Urinary bladder (tissue), 3 donors: ENCODE measurements at regions not wholly inside any gene's neighbourhood (a gene's known extent, or its start where the extent isn't known, plus 50 kb on each side); places are given as distances from the start of the nearest gene placed in this dataset.

Experiments used
- DNase-seq: peaks from one replicate; pipeline ENCODE4 v3.0.0-alpha.2; 2015; ENCODE audit errors: extremely low spot score
- H3K27ac ChIP-seq: one replicate; pipeline ENCODE4 v1.5.1; 2013; ENCODE audit warnings: low read depth, mild to moderate bottlenecking, moderate library complexity
- H3K36me3 ChIP-seq: one replicate; pipeline ENCODE4 v1.6.1; 2013; ENCODE audit warnings: mild to moderate bottlenecking, moderate library complexity; ENCODE audit not compliant: insufficient read depth
- H3K4me1 ChIP-seq: one replicate; pipeline ENCODE4 v1.6.1; 2013; ENCODE audit warnings: mild to moderate bottlenecking, moderate library complexity; ENCODE audit not compliant: insufficient read depth
- H3K4me3 ChIP-seq: one replicate; pipeline ENCODE4 v1.5.1; 2013; ENCODE audit warnings: low read depth, low read length
- WGBS: extraction: QIAGEN DNeasy Blood & Tissue Kit; methylation state at CpG from one replicate; pipeline ENCODE4 v1.1.7; 2013; 5-methylcytosine and 5-hydroxymethylcytosine counted together
- donor health status: healthy with polysubstance abuse.
- donor health status: healthy.

DNA sequence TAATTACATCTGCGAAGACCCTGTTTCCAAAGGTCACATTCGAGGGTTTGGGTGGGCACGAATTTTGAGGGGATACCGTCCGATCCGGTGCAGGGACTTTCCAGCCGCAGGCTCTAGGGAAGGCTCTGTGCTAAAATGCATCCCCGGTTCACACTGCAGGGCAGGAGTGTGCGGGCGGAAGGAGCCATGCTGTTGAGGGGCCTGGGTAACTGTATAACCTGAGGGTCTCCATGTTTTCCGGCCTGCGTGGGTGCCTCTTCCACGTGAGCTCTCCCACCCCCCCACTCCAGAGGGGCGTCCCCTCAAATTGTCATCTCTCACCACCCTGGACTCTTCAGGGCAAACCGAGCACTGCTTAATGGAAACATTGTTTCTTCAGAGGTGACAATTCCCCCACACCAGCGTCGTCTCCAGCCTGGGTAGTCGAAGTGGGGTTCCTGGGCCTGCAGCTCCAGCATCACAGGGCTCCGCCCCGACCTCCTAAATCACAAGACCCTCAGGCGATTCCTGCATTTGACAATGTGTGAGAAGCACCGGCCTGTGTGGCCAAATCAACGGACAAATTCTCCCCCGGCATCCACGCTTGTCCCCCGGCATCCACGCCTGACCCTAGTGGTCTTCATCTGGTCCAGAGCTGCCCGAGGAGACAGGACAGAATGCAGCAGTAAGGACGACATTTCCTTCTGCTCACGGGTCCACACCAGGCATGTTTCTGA is 51.2 kb downstream of the FOXL3 start:
- H3K4me3 ChIP-seq, result no peak overlapping the region
- H3K4me1 ChIP-seq, result no peaks in the 10 kb centered on the region
- H3K27ac ChIP-seq, result no peak overlapping the region
- no peak for DNase-seq
- WGBS, result 86% methylated on average over 30 of the region's 30 CpGs
- no peaks in the 10 kb centered on the region for H3K36me3 ChIP-seq

- H3K27ac ChIP-seq, result no peak overlapping the region
- WGBS, result 81% methylated on average over 27 of the region's 27 CpGs
- H3K36me3 ChIP-seq, result no peaks in the 10 kb centered on the region
- H3K4me3 ChIP-seq, result no peak overlapping the region
- no peak for DNase-seq
- no peaks in the 10 kb centered on the region for H3K4me1 ChIP-seq
Measured at GRCh38 chr7:341841-342638, 52.1 kb downstream of the FOXL3 start.

DNA sequence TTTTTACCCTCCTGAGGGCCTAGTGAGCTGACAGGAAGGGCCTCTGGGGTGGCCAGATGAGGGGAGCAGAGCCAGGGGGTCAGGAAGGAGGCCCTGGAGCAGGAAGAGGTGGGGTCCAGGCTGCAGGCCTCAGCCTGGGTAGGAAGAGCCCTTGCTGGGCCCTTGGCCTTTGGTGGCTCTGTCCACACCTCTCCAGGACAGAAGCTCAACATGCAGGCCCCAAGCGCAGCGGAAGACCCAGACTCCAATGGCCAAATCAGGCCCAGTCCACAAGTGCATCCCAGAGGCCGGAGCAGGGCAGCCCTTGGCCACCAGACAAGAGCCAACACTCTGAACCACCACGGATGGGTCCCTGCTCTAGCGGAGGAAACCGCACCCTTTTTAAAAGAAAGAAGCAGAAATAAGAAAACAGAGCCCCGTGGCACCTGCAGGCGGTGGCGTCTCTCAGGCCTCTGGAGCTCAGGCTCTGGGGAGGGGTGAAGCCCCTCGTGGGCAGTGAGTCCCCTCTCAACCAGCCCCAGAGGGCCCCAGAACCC is 52.8 kb downstream of the FOXL3 start:
- Histone ChIP-seq H3K36me3 (no peaks in the 10 kb centered on the region), H3K4me1 (no peaks in the 10 kb centered on the region), H3K27ac (no peak overlapping the region), H3K4me3 (no peak overlapping the region)
- 88% methylated on average over 10 of the region's 10 CpGs for WGBS
- DNase-seq, result no peak

GRCh38 chr7:343227-343822 is 53.4 kb downstream of the FOXL3 start:
- DNase-seq, result no peak
- Histone ChIP-seq H3K4me3 (no peak overlapping the region), H3K36me3 (no peaks in the 10 kb centered on the region), H3K27ac (no peak overlapping the region), H3K4me1 (no peaks in the 10 kb centered on the region)
- 67% methylated on average over 33 of the region's 33 CpGs for WGBS

- DNase-seq, result no peak
- Histone ChIP-seq H3K4me3 (no peak overlapping the region), H3K27ac (no peak overlapping the region), H3K36me3 (no peaks in the 10 kb centered on the region), H3K4me1 (no peaks in the 10 kb centered on the region)
- 90% methylated on average over 25 of the region's 25 CpGs for WGBS
Measured at GRCh38 chr7:343864-344607, 54.1 kb downstream of the FOXL3 start.

GRCh38 chr7:344608-344994 is 54.6 kb downstream of the FOXL3 start:
- 91% methylated on average over 15 of the region's 15 CpGs for WGBS
- Histone ChIP-seq H3K36me3 (no peaks in the 10 kb centered on the region), H3K4me3 (no peak overlapping the region), H3K4me1 (no peaks in the 10 kb centered on the region), H3K27ac (no peak overlapping the region)
- DNase-seq, result no peak

DNA sequence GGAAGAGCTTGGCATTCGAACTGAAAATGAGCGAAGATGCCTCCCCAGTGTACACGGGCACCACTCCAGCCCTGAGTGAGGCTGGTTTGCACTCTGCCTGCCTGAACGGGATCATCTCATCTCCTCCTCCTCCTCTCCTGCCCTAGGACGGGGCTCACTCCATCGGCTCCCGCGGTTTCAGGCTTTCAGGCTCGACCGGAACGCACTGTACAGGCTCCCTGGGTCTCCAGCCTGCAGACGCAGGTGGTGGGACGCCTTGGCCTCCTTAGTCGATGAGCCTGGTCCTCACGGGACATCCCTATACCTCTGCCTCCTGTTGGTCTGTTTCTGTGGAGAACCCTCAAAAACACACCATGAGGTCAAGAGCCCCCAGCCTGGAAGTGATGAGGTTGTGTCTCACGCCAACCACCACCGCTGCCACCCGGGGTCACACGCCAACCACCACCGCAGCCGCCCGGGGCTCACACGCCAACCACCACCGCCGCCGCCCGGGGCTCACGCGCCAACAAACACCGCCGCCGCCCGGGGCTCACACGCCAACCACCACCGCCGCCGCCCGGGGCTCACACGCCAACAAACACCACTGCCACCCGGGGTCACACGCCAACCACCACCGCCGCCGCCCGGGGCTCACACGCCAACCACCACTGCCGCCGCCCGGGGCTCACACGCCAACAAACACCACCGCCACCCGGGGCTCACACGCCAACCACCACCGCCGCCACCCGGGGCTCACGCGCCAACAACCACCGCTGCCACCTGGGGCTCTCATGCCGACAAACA is 56.3 kb downstream of the FOXL3 start:
- WGBS, result 92% methylated on average over 60 of the region's 60 CpGs
- no peaks in the 10 kb centered on the region for H3K36me3 ChIP-seq
- no peak for DNase-seq
- no peaks in the 10 kb centered on the region for H3K4me1 ChIP-seq
- H3K4me3 ChIP-seq, result no peak overlapping the region
- no peak overlapping the region for H3K27ac ChIP-seq

DNA sequence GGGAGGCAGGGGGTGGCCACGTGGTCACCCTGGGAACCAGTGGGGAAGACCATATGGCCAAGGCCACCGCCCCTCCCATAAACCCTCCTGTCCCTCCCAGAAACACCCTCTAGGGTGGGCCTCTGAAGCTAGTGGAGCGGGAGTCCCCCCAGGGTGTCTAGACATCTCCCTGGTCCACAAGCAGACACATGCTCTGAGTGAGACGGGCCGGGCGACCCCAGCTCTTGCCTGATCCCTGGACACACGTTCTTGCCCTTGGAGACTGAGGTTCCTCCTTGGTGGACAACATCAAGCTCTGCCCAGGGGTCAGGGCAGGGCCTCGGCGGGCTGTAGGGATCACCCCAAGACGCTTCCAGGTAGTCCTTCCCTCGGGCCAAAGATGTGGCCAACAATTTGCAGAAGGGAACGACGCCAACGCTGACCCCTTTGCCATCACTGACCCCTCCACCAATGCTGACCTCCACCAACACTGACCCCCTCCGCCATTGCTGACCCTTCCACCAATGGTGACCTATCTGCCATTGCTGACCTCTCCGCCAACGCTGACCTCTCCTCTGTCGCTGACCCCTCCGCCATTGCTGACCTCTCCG is 57.1 kb downstream of the FOXL3 start:
- DNase-seq, result no peak
- WGBS, result 91% methylated on average over 20 of the region's 20 CpGs
- Histone ChIP-seq H3K4me3 (no peak overlapping the region), H3K36me3 (no peaks in the 10 kb centered on the region), H3K27ac (no peak overlapping the region), H3K4me1 (no peaks in the 10 kb centered on the region)

DNA sequence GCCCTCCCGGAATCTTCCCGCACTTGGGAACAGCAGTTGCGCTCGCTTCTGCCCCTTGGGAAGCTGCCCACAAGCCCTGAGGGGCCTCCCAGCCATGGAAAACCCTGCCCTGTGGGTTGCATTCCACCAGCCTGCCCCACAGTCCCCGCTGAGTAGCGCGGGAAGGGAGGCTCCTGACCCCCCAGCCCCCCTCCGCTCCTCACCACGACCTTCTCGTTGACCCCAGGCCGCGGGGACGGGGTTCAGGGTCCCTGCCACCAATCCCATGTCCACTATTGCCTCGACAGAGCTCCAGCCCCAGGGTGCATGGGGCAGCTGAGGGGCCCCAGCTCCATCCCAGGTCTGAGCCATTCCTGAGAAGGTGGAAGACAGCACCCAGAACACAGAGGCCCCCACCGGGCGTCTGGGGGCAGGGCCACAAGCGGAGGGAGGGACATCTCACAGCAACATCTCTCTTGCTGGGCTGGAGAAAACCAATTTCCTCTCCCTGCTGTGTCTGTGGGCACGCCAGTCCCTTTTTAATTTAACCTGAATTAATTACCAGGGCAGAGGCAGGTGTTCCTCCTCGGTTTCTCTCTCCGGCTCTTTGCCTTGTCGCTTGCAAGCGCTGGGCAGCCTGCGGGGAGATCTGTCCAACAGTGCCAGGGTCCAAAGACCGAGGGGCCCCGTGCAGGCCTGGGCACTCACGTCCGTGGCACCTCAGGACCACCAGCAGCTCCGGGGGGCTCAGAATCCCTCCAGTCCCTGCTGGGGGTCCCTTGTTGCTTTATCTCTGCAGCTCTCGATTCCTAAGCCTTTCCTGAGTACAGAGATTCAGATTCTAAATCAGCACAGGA is 57.9 kb downstream of the FOXL3 start:
- WGBS, result 89% methylated on average over 29 of the region's 29 CpGs
- no peaks in the 10 kb centered on the region for H3K4me1 ChIP-seq
- no peak overlapping the region for H3K27ac ChIP-seq
- no peak for DNase-seq
- H3K4me3 ChIP-seq, result no peak overlapping the region
- H3K36me3 ChIP-seq, result no peaks in the 10 kb centered on the region

DNA sequence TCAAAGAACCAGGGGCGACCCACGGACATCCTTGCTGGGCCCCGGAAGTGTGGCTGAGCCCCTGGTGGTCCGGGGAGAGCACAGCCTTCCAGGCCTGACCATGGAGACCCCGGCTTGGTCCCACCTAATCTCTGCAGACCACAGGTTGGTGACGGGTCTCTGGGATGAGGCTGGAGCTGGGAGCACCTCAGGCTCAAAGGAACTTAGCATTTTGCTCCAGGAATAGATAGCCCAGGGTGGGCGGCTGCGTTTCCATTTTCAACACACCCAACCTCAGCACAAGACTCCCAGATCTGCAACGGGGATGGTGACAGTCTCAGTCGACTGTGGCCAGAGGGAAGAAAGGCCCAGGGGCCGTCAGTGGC is 58.5 kb downstream of the FOXL3 start:
- Histone ChIP-seq H3K4me1 (no peaks in the 10 kb centered on the region), H3K36me3 (no peaks in the 10 kb centered on the region), H3K4me3 (no peak overlapping the region), H3K27ac (no peak overlapping the region)
- DNase-seq, result no peak
- 80% methylated on average over 11 of the region's 11 CpGs for WGBS

- Histone ChIP-seq H3K27ac (no peak overlapping the region), H3K4me1 (no peaks in the 10 kb centered on the region), H3K4me3 (no peak overlapping the region), H3K36me3 (no peaks in the 10 kb centered on the region)
- 62% methylated on average over 34 of the region's 34 CpGs for WGBS
- no peak for DNase-seq
Measured at GRCh38 chr7:348962-349743, 59.2 kb downstream of the FOXL3 start.
